Inflammatory macrophage treated with lipopolysaccharide for 4 hours (primary cell): ENCODE measurements at regions not wholly inside any gene's neighbourhood (a gene's known extent, or its start where the extent isn't known, plus 50 kb on each side); places are given as distances from the start of the nearest gene placed in this dataset.
A peak's percentile ranks its signal among the peaks of the same experiment; 100 is the strongest.

Source experiments
- DNase-seq: peaks from one replicate; pipeline ENCODE4 v3.0.0-alpha.2; 2020

GRCh38 chr7:106776618-106777347 is 88.3 kb upstream of the PIK3CG start:
- DNase-seq = no peak

DNA sequence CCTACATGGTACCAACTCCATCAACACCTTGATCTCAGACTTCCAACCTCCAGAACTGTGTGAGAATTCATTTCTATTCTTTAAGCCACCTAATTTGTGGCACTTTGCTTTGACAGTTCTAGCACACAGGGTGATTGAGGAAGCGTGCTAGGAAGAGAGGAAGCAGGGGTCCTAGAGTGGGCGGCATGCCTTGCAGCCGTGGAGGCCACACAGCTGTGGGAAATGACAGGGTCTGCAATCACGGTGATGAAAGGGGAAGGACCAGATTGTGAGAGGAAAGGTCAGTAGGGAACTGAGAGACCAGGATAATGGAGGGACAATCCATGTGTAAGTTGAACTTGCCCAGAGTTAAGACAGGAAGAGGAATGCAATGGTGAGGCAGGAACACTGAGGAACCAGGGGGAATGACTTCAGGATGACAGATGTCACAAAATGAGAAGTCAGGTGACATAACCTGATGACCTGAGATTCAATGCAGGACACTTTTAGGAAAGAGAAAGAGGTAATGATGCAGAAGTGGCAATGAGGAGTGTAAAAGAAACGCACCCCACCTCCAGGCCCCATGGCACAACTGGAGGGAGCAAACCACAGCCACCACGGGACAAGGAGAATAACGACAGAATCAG is 87.3 kb upstream of the PIK3CG start:
- DNase-seq = peak; percentile 90

DNA sequence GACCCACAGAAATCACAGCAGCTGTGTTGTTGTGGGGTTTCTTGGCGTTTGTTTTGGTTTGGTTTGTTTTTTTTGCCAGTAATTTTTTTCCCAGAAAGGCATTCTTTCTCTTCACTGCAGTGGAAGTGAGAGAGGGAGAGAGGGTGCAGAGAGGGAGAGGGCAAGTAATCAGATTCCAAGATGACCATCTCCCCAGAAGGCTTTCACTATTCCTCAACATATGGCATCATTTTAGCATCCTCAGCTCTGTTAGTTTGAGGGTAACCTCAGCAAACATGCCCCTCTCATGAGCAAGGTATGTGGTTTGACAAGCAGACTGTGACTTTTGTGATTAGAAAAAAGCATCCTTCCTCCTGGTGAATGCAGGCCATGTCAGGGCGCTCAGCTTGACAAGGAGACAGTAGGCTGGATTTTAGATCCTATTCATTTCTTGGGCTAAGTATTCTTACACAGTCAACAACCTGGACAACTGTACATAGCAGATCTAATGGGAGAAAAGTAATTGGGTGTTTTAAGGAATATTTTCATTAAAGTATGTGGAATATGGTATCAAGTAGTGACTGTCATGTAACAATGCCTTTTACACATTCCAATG is 86.3 kb upstream of the PIK3CG start:
- no peak for DNase-seq

GRCh38 chr7:106779877-106780276 is 85.2 kb upstream of the PIK3CG start:
- peak; percentile 40 for DNase-seq

GRCh38 chr7:106781007-106781406 is 84.1 kb upstream of the PIK3CG start:
- no peak for DNase-seq

- no peak for DNase-seq
Observed at GRCh38 chr7:106781828-106782544, 83.1 kb upstream of the PIK3CG start.

DNA sequence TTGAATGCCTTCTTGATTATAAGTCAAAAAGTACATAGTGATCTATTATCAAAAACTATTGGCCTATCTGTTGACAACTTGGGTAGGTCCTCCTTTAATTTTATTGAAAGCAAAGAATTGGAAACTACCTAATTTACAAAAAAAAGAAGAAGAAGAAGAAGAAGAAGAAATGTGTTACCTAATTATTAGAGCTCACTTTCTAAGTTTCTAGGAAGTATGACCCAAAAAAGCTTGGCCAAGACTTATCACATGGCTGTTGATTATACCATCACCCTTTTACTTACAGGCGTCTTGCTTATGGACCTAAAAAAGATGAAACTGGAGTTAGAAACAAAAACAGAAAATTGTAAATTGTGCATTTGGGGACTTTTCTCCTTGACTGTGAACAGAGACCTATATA is 81.8 kb upstream of the PIK3CG start:
- DNase-seq = peak; percentile 94

- DNase-seq = no peak
Observed at GRCh38 chr7:106788637-106789036, 76.4 kb upstream of the PIK3CG start.

- no peak for DNase-seq
Observed at GRCh38 chr7:106791526-106791925, 73.6 kb upstream of the PIK3CG start.

DNA sequence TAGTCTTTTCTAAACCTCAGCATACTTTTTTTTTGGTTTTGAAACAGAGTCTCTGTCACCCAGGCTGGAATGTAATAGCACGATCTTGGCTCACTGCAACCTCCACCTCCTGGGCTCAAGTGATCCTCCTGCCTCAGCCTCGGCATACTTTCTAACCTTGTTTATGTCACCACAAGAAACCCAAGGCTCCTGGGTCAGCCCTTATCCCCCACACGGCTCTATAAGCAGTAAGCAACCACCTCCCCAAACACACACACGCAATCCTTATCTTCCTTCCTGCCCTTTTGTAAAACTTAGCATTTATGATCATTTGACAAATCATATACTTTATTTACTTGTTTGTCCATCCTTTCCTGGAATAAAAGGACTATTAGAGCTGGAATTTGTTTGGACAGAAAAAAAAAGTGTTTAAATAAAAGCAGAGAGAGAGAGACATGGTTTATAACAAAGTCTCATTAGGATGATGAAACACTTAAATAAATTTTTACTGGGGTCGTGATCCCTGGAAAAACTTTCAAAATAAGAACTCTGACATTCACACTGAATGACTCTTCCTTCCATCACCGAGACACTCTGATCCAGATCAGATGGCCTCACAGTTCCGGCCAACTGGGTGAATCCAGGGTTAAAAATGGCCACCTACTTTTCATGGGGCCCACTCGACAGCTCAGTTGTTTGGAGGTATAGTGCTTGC is 72.7 kb upstream of the PIK3CG start:
- no peak for DNase-seq

DNA sequence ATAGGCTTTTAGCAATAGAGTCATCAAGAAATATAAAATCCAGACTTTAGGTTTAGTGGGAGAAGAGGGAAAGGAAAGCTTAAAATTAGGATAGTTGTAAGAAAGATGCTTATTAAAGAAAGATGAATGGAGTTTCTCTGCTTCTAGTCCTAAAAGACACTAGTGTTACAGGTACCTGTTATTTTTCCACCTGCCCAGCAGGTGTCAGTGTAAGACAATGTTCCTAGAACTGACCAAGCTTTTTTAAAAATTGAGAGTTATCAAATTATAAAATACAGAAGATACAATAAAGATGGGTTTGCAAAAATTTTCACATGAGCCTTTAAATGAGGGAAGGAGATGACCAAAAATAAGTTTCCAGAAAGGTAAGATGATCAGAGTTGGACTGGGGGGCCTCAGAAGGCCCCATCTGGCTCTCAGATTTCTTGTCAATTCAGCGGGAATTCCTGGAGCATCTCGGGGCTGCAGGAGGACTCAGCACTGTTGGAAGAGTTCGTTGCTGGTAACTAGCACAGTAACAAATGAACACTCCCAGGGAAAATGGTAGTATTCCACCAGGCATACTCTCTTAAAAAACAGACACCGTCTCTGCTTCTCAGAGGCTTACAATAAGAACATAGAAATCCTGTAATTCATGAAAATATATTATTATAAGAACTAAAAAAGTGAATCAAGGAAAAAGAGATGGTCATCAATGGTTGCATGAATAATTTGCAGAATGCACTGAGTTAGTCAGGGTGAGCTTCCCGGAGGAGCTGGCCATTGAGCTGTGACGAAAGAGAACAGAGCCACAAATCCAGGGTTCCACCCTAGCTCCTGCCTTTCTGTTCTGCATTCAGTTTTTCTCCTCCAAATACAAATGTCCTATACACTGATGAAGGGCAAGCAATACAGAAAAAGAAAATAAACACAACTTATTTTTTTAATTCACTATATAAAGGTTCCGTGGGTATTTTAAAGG is 71.8 kb upstream of the PIK3CG start:
- peak; percentile 13 for DNase-seq

DNA sequence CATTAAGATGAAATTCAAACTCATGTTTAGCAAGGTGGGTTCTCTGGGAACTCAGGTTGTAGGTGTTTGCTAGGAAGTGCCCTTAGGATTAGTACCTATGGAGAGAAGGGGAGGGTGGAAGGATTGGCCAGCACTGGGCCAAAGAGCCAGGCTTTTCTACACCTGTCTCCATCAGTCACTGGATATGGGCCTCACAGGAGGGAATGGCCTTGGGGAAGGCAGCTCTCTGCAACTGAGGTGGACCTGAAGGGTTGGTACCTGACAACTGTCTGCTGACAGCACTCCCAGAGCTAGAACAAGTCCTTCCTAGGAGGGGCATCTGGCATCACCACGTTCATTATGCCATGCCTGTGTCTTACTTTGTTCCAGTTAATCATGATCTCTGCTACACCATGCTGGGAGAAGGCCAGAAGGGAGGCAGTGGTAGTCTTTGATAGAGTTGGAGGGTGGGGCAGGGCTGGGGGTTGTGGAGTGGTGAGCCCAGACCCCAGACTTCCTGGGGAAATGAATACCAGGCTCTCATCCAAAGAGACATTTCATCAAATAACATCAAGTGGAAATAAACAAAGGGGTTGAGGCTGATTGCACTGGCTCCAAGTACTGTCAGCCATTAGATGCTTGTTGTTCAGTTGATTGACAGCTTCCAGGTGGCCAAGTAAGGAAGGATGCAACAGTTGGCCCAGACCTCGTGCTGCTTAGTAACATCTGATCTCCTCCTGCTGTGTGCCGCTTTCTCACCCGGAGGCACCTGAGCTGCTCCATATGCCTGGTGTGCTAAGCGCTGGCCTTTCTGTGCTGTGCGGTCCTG is 70.6 kb upstream of the PIK3CG start:
- no peak for DNase-seq

DNA sequence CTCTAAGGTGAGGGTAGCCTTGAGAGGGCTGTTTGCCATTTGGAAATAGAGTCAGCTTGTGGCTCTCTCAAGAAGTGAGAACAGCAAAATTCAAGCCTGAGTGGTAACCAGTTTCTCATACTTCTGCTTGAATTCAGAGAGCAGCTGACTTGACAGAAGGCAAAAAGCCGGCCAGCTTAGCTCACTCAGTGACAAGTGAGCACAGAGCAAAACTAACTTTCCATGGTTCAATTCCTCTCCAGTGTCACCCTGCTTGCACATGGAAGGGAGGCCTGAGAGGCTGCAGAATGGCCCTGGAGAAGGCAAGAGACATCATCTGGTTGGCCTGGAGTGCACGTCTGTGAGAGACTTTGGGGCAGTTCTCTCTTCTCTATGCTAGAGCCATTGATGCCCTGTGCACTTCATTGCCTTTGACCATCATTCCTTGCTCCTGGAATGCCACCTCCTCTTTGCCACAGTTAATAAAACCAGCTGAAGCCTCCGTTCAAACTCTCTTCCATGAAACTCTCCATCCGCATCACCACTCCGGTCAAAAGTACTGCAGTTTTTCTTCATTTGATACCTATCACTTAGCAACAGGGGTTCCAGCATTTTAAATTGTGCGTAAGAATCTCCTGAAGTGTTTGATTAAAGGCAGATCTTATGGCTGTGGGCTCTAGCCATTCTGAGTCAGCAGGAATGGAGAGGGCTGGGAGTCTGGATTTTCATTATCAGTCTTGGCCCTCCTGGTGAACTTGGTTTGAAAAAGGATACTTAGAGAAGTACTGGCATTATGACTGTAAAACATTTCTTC is 69.8 kb upstream of the PIK3CG start:
- no peak for DNase-seq

GRCh38 chr7:106795877-106796231 is 69.2 kb upstream of the PIK3CG start:
- DNase-seq = no peak

- DNase-seq = no peak
Observed at GRCh38 chr7:106797937-106798336, 67.1 kb upstream of the PIK3CG start.

GRCh38 chr7:106802589-106802988 is 62.5 kb upstream of the PIK3CG start:
- DNase-seq = no peak

DNA sequence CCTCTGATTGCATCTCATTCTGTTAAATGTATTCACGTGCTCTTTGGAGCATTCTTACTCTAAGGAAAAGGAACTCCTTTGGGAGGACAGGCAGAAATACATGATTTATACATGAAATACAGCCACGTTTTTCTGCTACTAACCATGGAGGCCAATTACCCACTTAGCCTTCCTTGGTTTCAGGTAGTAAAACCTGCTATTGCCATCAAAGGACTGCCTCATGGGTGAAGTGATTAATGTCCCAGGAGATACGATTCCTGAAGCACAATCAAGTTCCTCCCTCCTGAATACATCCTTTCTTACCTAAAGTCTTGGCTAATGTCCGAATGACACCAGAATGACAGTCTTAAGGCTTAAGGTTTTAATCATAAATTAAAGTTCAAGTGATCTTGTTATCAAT is 58.5 kb upstream of the PIK3CG start:
- no peak for DNase-seq

GRCh38 chr7:106807474-106807873 is 57.6 kb upstream of the PIK3CG start:
- no peak for DNase-seq

DNA sequence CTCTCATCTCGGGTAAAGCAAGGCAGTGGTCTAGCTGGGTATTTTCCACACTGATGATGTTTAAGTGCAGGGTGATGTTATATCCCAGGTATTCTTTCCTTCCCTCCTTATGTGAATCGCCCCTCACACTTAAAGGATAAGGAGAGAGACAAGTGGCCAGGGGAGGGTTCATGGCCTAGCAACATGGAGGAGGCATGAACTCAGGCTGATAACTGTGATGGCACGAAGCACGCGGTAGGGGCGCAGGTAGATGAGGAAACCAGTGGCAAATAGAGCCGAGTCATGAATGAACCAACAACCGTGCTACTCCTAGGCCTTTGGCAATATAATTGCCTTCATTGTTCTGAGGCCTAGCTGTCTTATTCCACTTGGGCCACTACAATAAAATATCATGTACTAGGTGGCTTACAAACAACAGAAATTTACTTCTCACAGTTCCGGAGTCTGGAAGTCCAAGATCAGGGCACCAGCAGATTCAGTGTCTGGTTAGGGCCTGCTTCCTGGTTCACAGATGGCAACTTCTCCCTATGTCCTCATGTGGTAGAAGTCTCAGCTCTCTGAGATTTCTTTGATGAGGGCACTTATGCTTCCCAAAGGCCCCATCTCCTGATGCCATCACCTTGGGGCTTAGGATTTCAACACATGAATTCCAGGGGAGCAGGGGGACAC is 56.0 kb upstream of the PIK3CG start:
- no peak for DNase-seq

DNA sequence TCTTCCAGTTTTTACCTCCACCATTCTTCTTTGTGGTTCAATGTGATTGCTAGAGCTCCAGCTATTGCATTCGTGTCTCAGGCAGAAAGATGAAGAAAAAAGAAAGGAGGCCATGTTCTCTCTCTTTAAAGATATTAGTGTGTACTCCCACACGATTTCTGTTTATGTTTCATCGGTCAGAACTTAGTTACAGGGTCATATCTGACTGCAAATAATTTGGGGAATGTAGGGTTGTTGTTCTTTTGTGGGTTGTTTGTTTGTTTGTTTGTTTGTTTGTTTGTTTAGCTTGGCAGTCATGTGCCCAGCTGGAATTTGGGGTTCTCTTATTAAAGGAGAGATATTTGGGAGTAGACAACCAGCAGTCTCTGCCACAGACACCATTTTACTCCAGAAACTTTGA is 53.6 kb upstream of the PIK3CG start:
- DNase-seq = no peak
